HepG2 (cell line): ENCODE measurements at regions not wholly inside any gene's neighbourhood (a gene's known extent, or its start where the extent isn't known, plus 50 kb on each side); places are given as distances from the start of the nearest gene placed in this dataset.

Source experiments
- ATAC-seq: fragments of 200-7000 bp; cut with Tn5 transposase; 3 replicates; pipeline ENCODE4 v1.9.1; 2020; ENCODE audit warnings: mild to moderate bottlenecking, moderate library complexity
- BruUV-seq: library from RNA; stranded (reverse); fragments of 400-500 nt; replicated peaks from 2 replicates; lab custom pipeline; 2021; lab: Mats Ljungman, UMichigan
- CTCF ChIA-PET: fragments of 300-600 bp; formaldehyde crosslinking; extraction: SDS; loops from one replicate; lab custom pipeline; 2021; ENCODE audit warnings: low total read pairs, inconsistent platforms, low intra/inter-chr PET ratio; lab: Yijun Ruan, JAX
- POLR2A ChIA-PET: fragments of 350-600 bp; sonication (Branson Sonifier 250); formaldehyde crosslinking; loops from one replicate; lab custom pipeline; 2020; ENCODE audit warnings: antibody characterized with exemption, inconsistent platforms; lab: Yijun Ruan, JAX
- DNase-seq: peaks from one replicate; pipeline ENCODE4 v3.0.0-alpha.2; 2015; ENCODE audit warnings: low spot score
- FAIRE-seq: peaks from 3 replicates; lab custom pipeline; 2011; peaks lifted over from hg19 to GRCh38; lab: Jason Lieb, UNC
- H2AFZ ChIP-seq: one replicate; pipeline ENCODE4 v1.6.1; 2011; ENCODE audit warnings: low read length, inconsistent platforms
- H3K27ac ChIP-seq: fragments of 300-600 bp; 3 replicates; pipeline ENCODE4 v1.8.0; 2011; ENCODE audit warnings: mixed run types, mild to moderate bottlenecking, mixed read lengths, low read length, inconsistent platforms; ENCODE audit not compliant: insufficient read depth; ENCODE audit errors: extremely low read length
- H3K27me3 ChIP-seq, 2 experiments: fragments of 200-600 bp in 1 of 2; 2 replicates in 1 of 2; 3 replicates in 1 of 2; pipeline versions ENCODE4 v1.6.0 to v1.8.0; 2011; ENCODE audit warnings: low read length in 2 of 2, mild to moderate bottlenecking in 2 of 2, moderate library complexity in 2 of 2, inconsistent platforms in 1 of 2; ENCODE audit not compliant: insufficient read depth in 2 of 2, control insufficient read depth in 1 of 2
- H3K36me3 ChIP-seq, 2 experiments: fragments of 200-600 bp in 1 of 2; replicated peaks in 1 of 2; 2 replicates in 1 of 2; 3 replicates in 1 of 2; pipeline versions ENCODE4 v1.5.1 to v1.8.0; 2011; ENCODE audit warnings: low read length in 2 of 2, inconsistent platforms in 1 of 2; ENCODE audit not compliant: insufficient read depth in 2 of 2, control insufficient read depth in 1 of 2
- H3K4me1 ChIP-seq: 2 replicates; pipeline ENCODE4 v1.5.1; 2012; ENCODE audit warnings: low read length, inconsistent platforms; ENCODE audit not compliant: insufficient read depth
- H3K4me2 ChIP-seq: 2 replicates; pipeline ENCODE4 v1.6.0; 2011; ENCODE audit warnings: low read depth, low read length, inconsistent platforms
- H3K4me3 ChIP-seq, 3 experiments: fragments of 200-600 bp in 1 of 3; sonication (generic), shearing (Covaris generic) in 1 of 3; replicated peaks in 1 of 3; 2 replicates each; pipeline ENCODE4 v1.5.1; 2011 to 2016; ENCODE audit warnings: low read length in 3 of 3, inconsistent platforms in 2 of 3, low read depth in 2 of 3, mild to moderate bottlenecking in 2 of 3, control low read depth in 1 of 3, mixed read lengths in 1 of 3; ENCODE audit not compliant: insufficient read depth in 1 of 3
- H3K79me2 ChIP-seq: one replicate; pipeline ENCODE4 v1.6.1; 2011; ENCODE audit warnings: low read length, inconsistent platforms; ENCODE audit not compliant: insufficient read depth
- H3K9ac ChIP-seq: 2 replicates; pipeline ENCODE4 v1.6.0; 2011; ENCODE audit warnings: mild to moderate bottlenecking, low read depth, low read length, inconsistent platforms; ENCODE audit not compliant: insufficient read depth
- H3K9me3 ChIP-seq: 2 replicates; pipeline ENCODE4 v1.5.1; 2012; ENCODE audit warnings: mild to moderate bottlenecking, low read length
- H4K20me1 ChIP-seq: 2 replicates; pipeline ENCODE4 v1.6.0; 2011; ENCODE audit warnings: inconsistent platforms, mild to moderate bottlenecking, low read length, moderate library complexity; ENCODE audit not compliant: insufficient read depth
- CCDC6 ChIP-seq: sonication (generic); formaldehyde crosslinking; IDR thresholded peaks from 2 replicates; pipeline ENCODE4 v1.8.1; 2022; ENCODE audit warnings: mild to moderate bottlenecking, missing genetic modification reagents, moderate library complexity
- FOXK2 ChIP-seq: fragments of 450-650 bp; IDR thresholded peaks from 2 replicates; pipeline ENCODE4 v1.6.1; 2016
- IRX3 ChIP-seq: sonication (generic); formaldehyde crosslinking; IDR thresholded peaks from 2 replicates; pipeline ENCODE4 v1.8.1; 2023; ENCODE audit warnings: mild to moderate bottlenecking, low read depth, missing genetic modification reagents, borderline replicate concordance
- MBNL3 ChIP-seq: fragments of 250-450 bp; sonication (Bioruptor Pico); conservative IDR thresholded peaks from 2 replicates; pipeline ENCODE4 v1.8.0; 2022; ENCODE audit warnings: mild to moderate bottlenecking, inconsistent platforms
- MTF1 ChIP-seq: sonication (generic); formaldehyde crosslinking; IDR thresholded peaks from 2 replicates; pipeline ENCODE4 v1.5.0; 2020; ENCODE audit warnings: missing genetic modification reagents
- TEAD3 ChIP-seq: optimal IDR thresholded peaks from 2 replicates; pipeline ENCODE3; 2016; ENCODE audit warnings: borderline replicate concordance
- ZNF282 ChIP-seq: fragments of 450-650 bp; IDR thresholded peaks from 2 replicates; pipeline ENCODE4 v1.6.1; 2018; ENCODE audit not compliant: partially characterized antibody
- ZNF451 ChIP-seq: sonication (generic); formaldehyde crosslinking; IDR thresholded peaks from 2 replicates; pipeline ENCODE4 v1.5.0; 2020; ENCODE audit warnings: mild to moderate bottlenecking, missing genetic modification reagents
- ZNF569 ChIP-seq: sonication (generic); formaldehyde crosslinking; IDR thresholded peaks from 2 replicates; pipeline ENCODE4 v1.5.0; 2020; ENCODE audit warnings: mild to moderate bottlenecking, missing genetic modification reagents, moderate library complexity, borderline replicate concordance
- ZNF891 ChIP-seq: sonication (generic); formaldehyde crosslinking; IDR thresholded peaks from 2 replicates; pipeline ENCODE4 v1.5.0; 2020; ENCODE audit warnings: mild to moderate bottlenecking, missing genetic modification reagents
- WGBS: methylation state at CpG from one replicate; pipeline ENCODE4 v1.1.6; 2017; ENCODE audit warnings: low lambda C conversion rate; 5-methylcytosine and 5-hydroxymethylcytosine counted together
- in situ Hi-C: cut with HindIII; loops from 2 replicates; pipeline ENCODE4 v1.10.0; 2017; ENCODE audit warnings: low pct_unique_long_range_greater_than_20kb; ENCODE audit not compliant: extremely low pct_ligation_motif_present
- intact Hi-C: fragments of 100-400 bp; cut with micrococcal nuclease; formaldehyde crosslinking; loops from one replicate; pipeline ENCODE4 v1.10.0; 2022; ENCODE audit not compliant: unreplicated experiment
- TF ChIP-seq, protein P1 (sequence below): IDR thresholded peaks from 2 replicates; pipeline ENCODE4 v1.4.0; 2020; ENCODE audit warnings: mild to moderate bottlenecking, missing genetic modification reagents
- TF ChIP-seq, protein P2 (sequence below): sonication (generic); formaldehyde crosslinking; IDR thresholded peaks from 2 replicates; pipeline ENCODE4 v1.9.0; 2022; ENCODE audit warnings: missing genetic modification reagents, mild to moderate bottlenecking, borderline replicate concordance
- TF ChIP-seq, protein P3 (sequence below): IDR thresholded peaks from 2 replicates; pipeline ENCODE4 v1.6.1; 2018; ENCODE audit warnings: missing genetic modification reagents, mild to moderate bottlenecking, missing compliant biosample characterization
- TF ChIP-seq, protein P4 (sequence below): sonication (generic); formaldehyde crosslinking; IDR thresholded peaks from 2 replicates; pipeline ENCODE4 v1.8.1; 2023; ENCODE audit warnings: mild to moderate bottlenecking, moderate library complexity, missing genetic modification reagents
- TF ChIP-seq, protein P5 (sequence below): sonication (generic); formaldehyde crosslinking; conservative IDR thresholded peaks from 2 replicates; pipeline ENCODE4 v1.8.1; 2023; ENCODE audit warnings: missing genetic modification reagents

DNA sequence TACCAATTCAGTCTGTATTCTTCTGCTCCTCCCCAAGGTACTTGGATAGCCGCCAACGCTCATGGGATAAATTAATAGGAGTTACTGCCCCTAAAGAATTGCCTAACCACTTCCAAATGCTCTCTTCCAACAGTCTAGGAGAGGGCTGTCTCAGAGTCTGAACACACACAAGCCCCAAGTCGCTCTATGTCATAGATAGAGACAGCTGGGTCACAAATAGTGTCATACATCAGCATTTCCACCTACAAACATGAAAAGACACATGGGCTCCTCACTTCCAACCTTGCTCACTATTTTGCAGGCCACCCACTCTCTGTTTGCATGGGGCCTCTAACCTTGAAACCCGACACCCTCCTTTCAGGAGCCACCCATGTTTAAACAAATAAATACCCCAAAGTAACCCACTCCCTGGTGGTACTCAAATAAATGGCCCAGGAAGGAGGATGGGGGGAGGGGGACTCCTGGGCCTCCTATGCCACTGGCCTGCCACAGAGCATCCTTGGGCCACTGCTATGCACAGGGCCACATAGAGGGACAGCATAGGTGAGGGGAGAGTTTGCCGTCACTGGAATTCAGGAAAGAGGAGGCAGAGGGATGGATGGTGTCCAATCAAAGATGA lies 265.9 kb downstream of the SOX9 start:
- ChIA-PET CTCF (no interaction called here), POLR2A (interaction anchor here (0.6 to 2.3 kb wide), 11 partner anchors 9 to 266 kb away, joined by 3 to 5 read pairs (median 4); partner anchors contain the start of gene SOX9)
- Histone ChIP-seq H3K27ac (peak overlapping the region; percentile 57), H4K20me1 (no peaks in the 10 kb centered on the region), H3K4me3 (no peak overlapping the region), H3K36me3 (peaks cover 1 to 10% of the 10 kb centered on the region in 2 experiments; a peak in 3 of 5 replicates), H3K4me1 (peaks cover 76% of the 10 kb centered on the region), H3K79me2 (no peaks in the 10 kb centered on the region), H3K4me2 (peak overlapping the region; percentile 25), H3K9ac (peak overlapping the region; percentile 4; the same call in 1 of the 2 replicates), H3K9me3 (no peaks in the 10 kb centered on the region), H2AFZ (no peak overlapping the region), H3K27me3 (no peaks in the 10 kb centered on the region)
- intact Hi-C loops: loop anchor here (2.0 kb wide), 1 partner anchor 26 kb away; no protein-coding TSS in a partner anchor
- BruUV-seq: no TSS peak
- ATAC-seq (peak; percentile 84), DNase-seq (peak; percentile 97), FAIRE-seq (peak; percentile 72)
- in situ Hi-C loops: no loop called here
- WGBS: 51% methylated on average over 5 of the region's 5 CpGs
- TF ChIP-seq, protein P1, sequence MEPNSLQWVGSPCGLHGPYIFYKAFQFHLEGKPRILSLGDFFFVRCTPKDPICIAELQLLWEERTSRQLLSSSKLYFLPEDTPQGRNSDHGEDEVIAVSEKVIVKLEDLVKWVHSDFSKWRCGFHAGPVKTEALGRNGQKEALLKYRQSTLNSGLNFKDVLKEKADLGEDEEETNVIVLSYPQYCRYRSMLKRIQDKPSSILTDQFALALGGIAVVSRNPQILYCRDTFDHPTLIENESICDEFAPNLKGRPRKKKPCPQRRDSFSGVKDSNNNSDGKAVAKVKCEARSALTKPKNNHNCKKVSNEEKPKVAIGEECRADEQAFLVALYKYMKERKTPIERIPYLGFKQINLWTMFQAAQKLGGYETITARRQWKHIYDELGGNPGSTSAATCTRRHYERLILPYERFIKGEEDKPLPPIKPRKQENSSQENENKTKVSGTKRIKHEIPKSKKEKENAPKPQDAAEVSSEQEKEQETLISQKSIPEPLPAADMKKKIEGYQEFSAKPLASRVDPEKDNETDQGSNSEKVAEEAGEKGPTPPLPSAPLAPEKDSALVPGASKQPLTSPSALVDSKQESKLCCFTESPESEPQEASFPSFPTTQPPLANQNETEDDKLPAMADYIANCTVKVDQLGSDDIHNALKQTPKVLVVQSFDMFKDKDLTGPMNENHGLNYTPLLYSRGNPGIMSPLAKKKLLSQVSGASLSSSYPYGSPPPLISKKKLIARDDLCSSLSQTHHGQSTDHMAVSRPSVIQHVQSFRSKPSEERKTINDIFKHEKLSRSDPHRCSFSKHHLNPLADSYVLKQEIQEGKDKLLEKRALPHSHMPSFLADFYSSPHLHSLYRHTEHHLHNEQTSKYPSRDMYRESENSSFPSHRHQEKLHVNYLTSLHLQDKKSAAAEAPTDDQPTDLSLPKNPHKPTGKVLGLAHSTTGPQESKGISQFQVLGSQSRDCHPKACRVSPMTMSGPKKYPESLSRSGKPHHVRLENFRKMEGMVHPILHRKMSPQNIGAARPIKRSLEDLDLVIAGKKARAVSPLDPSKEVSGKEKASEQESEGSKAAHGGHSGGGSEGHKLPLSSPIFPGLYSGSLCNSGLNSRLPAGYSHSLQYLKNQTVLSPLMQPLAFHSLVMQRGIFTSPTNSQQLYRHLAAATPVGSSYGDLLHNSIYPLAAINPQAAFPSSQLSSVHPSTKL (CRISPR knock-in tag): peak; percentile 95
- TF ChIP-seq, protein P2, sequence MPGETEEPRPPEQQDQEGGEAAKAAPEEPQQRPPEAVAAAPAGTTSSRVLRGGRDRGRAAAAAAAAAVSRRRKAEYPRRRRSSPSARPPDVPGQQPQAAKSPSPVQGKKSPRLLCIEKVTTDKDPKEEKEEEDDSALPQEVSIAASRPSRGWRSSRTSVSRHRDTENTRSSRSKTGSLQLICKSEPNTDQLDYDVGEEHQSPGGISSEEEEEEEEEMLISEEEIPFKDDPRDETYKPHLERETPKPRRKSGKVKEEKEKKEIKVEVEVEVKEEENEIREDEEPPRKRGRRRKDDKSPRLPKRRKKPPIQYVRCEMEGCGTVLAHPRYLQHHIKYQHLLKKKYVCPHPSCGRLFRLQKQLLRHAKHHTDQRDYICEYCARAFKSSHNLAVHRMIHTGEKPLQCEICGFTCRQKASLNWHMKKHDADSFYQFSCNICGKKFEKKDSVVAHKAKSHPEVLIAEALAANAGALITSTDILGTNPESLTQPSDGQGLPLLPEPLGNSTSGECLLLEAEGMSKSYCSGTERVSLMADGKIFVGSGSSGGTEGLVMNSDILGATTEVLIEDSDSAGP (CRISPR knock-in tag): no peak; the same call in 1 of the 2 replicates
- peak; percentile 71 for TF ChIP-seq TEAD3
- TF ChIP-seq ZNF282: no peak
- 0 out of 2 replicates have a peak, but pooled peaks have one; percentile 33 for TF ChIP-seq ZNF569 (CRISPR knock-in tag)
- TF ChIP-seq, protein P3, sequence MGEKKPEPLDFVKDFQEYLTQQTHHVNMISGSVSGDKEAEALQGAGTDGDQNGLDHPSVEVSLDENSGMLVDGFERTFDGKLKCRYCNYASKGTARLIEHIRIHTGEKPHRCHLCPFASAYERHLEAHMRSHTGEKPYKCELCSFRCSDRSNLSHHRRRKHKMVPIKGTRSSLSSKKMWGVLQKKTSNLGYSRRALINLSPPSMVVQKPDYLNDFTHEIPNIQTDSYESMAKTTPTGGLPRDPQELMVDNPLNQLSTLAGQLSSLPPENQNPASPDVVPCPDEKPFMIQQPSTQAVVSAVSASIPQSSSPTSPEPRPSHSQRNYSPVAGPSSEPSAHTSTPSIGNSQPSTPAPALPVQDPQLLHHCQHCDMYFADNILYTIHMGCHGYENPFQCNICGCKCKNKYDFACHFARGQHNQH (CRISPR knock-in tag): peak; percentile 87
- TF ChIP-seq IRX3 (CRISPR knock-in tag): no peak
- TF ChIP-seq CCDC6 (CRISPR knock-in tag): peak; percentile 24; the same call in 1 of the 2 replicates
- TF ChIP-seq ZNF891 (CRISPR knock-in tag): no peak
- no peak for TF ChIP-seq ZNF451
- TF ChIP-seq, protein P4, sequence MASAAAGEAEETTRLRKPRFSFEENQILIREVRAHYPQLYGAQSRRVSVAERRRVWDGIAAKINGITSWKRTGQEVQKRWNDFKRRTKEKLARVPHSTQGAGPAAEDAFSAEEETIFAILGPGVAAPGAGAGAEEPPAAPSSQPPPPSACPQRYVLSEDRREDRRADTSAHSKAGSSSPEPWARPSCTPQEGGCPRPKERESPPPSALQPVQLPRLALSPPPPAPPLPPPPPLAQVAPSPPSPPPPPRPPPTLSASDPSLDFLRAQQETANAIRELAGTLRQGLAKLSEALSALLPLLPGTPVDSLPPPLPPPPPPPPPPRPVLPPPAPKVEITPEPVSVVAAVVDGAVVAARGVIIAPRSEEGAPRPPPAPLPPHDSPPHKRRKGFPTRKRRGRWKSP (CRISPR knock-in tag): peak; percentile 83; the same call in 1 of the 2 replicates
- no peak for TF ChIP-seq FOXK2
- TF ChIP-seq MBNL3 (CRISPR knock-in tag): no peak
- TF ChIP-seq, protein P5, sequence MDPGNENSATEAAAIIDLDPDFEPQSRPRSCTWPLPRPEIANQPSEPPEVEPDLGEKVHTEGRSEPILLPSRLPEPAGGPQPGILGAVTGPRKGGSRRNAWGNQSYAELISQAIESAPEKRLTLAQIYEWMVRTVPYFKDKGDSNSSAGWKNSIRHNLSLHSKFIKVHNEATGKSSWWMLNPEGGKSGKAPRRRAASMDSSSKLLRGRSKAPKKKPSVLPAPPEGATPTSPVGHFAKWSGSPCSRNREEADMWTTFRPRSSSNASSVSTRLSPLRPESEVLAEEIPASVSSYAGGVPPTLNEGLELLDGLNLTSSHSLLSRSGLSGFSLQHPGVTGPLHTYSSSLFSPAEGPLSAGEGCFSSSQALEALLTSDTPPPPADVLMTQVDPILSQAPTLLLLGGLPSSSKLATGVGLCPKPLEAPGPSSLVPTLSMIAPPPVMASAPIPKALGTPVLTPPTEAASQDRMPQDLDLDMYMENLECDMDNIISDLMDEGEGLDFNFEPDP: no peak
- no peak for TF ChIP-seq MTF1 (CRISPR knock-in tag)
